ENCODE measurements at regions not wholly inside any gene's neighbourhood (a gene's known extent, or its start where the extent isn't known, plus 50 kb on each side); places are given as distances from the start of the nearest gene placed in this dataset.

- 0% methylated on average over 2 of the region's 2 CpGs for WGBS (ENCODE audit: low lambda C conversion rate)
- Histone ChIP-seq H3K9ac (ENCODE audit: insufficient read depth, low read depth, low read length) (no peak overlapping the region), H3K79me2 (ENCODE audit: insufficient read depth, low read length) (no peaks in the 10 kb centered on the region), H3K27me3 (ENCODE audit: control insufficient read depth in 1 of 2, insufficient read depth in 2 of 2, low read length in 2 of 2) (no peaks in the 10 kb centered on the region), H3K4me1 (ENCODE audit: insufficient read depth, low read length) (no peaks in the 10 kb centered on the region), H2AFZ (ENCODE audit: low read length) (no peak overlapping the region), H4K20me1 (ENCODE audit: insufficient read depth, low read length) (no peaks in the 10 kb centered on the region), H3K27ac (ENCODE audit: extremely low read length, insufficient read depth, low read length) (no peak overlapping the region), H3K4me3 (replicated peaks in 1 of 3; ENCODE audit: insufficient read depth in 1 of 3, low read depth in 2 of 3, low read length in 3 of 3) (no peak overlapping the region), H3K36me3 (replicated peaks in 1 of 2; ENCODE audit: control insufficient read depth in 1 of 2, insufficient read depth in 2 of 2, low read length in 2 of 2) (no peaks in the 10 kb centered on the region), H3K4me2 (ENCODE audit: low read depth, low read length) (no peak overlapping the region), H3K9me3 (ENCODE audit: low read length) (no peaks in the 10 kb centered on the region)
- no TSS peak for BruUV-seq (replicated peaks)
- CTCF ChIA-PET (ENCODE audit: low intra/inter-chr PET ratio, low total read pairs) = no interaction called here
- ATAC-seq (no peak), DNase-seq (ENCODE audit: low spot score) (no peak), FAIRE-seq (no peak)
- POLR2A ChIA-PET = no interaction called here
- in situ Hi-C loops (cut with HindIII; ENCODE audit: extremely low pct_ligation_motif_present, low pct_unique_long_range_greater_than_20kb) (no loop called here), intact Hi-C loops (cut with micrococcal nuclease; ENCODE audit: unreplicated experiment) (no loop called here)
- TF ChIP-seq ZNF619 (CRISPR knock-in tag; IDR thresholded peaks at IDR 0.05) (no peak), AHR (CRISPR knock-in tag; IDR thresholded peaks at IDR 0.05) (no peak), ZFP41 (CRISPR knock-in tag; IDR thresholded peaks at IDR 0.05; ENCODE audit: borderline replicate concordance) (no peak), ZNF883 (CRISPR knock-in tag; IDR thresholded peaks at IDR 0.05; ENCODE audit: not compliant biosample characterization) (no peak), ZSCAN29 (CRISPR knock-in tag; conservative IDR thresholded peaks at IDR 0.05) (no peak), LRRFIP1 (CRISPR knock-in tag; conservative IDR thresholded peaks at IDR 0.05) (no peak), ZNF556 (CRISPR knock-in tag; IDR thresholded peaks at IDR 0.05; ENCODE audit: borderline replicate concordance) (no peak), KAT2B (IDR thresholded peaks at IDR 0.05; ENCODE audit: borderline replicate concordance, low read depth, low read length) (no peak), MZF1 (CRISPR knock-in tag; IDR thresholded peaks at IDR 0.05; ENCODE audit: borderline replicate concordance) (no peak), ZFP36L1 (CRISPR knock-in tag; IDR thresholded peaks at IDR 0.05) (no peak), TSC22D2 (CRISPR knock-in tag; IDR thresholded peaks at IDR 0.05; ENCODE audit: borderline replicate concordance) (no peak), SP1 (IDR thresholded peaks at IDR 0.05) (no peak), SP1 (CRISPR knock-in tag; IDR thresholded peaks at IDR 0.05) (no peak), BCL6 (CRISPR knock-in tag; IDR thresholded peaks at IDR 0.05) (no peak), ELF3 (CRISPR knock-in tag; IDR thresholded peaks at IDR 0.05) (no peak), SP2 (CRISPR knock-in tag; IDR thresholded peaks at IDR 0.05) (no peak), ZNF205 (CRISPR knock-in tag; IDR thresholded peaks at IDR 0.05) (no peak), TAF15 (IDR thresholded peaks at IDR 0.05; ENCODE audit: low read depth, low read length, poor library complexity, severe bottlenecking) (no peak), ARNT (IDR thresholded peaks at IDR 0.05) (no peak), ZNF607 (CRISPR knock-in tag; IDR thresholded peaks at IDR 0.05; ENCODE audit: borderline replicate concordance) (no peak), ZNF777 (CRISPR knock-in tag; IDR thresholded peaks at IDR 0.05) (no peak)
These were observed 134.7 kb upstream of the SLITRK5 start for GRCh38 chr13:87536499-87536898.

Data from HepG2 (cell line).